ENCODE measurements at regions not wholly inside any gene's neighbourhood (a gene's known extent, or its start where the extent isn't known, plus 50 kb on each side); places are given as distances from the start of the nearest gene placed in this dataset.

- TF ChIP-seq, protein P1, sequence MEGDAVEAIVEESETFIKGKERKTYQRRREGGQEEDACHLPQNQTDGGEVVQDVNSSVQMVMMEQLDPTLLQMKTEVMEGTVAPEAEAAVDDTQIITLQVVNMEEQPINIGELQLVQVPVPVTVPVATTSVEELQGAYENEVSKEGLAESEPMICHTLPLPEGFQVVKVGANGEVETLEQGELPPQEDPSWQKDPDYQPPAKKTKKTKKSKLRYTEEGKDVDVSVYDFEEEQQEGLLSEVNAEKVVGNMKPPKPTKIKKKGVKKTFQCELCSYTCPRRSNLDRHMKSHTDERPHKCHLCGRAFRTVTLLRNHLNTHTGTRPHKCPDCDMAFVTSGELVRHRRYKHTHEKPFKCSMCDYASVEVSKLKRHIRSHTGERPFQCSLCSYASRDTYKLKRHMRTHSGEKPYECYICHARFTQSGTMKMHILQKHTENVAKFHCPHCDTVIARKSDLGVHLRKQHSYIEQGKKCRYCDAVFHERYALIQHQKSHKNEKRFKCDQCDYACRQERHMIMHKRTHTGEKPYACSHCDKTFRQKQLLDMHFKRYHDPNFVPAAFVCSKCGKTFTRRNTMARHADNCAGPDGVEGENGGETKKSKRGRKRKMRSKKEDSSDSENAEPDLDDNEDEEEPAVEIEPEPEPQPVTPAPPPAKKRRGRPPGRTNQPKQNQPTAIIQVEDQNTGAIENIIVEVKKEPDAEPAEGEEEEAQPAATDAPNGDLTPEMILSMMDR (IDR thresholded peaks at IDR 0.05; ENCODE audit: insufficient read depth, low read length, poor library complexity, severe bottlenecking): no peak
- no peak for TF ChIP-seq EZH2phosphoT487 (conservative IDR thresholded peaks at IDR 0.05; ENCODE audit: low read length)
Measured at GRCh38 chr3:159482994-159483367, 505.7 kb upstream of the IL12A start.

Measured in SU-DHL-6 (cell line).